ENCODE measurements at regions not wholly inside any gene's neighbourhood (a gene's known extent, or its start where the extent isn't known, plus 50 kb on each side); places are given as distances from the start of the nearest gene placed in this dataset.
"Not testable (repeated sequence)": the region's sequence is repeated elsewhere in the genome, so short reads cannot be mapped to it uniquely, and the experiment has no call there.

GRCh38 chr13:86357106-86357505, 557.9 kb upstream of the SLITRK6 start:
- Histone ChIP-seq H3K4me3 (no peak overlapping the region), H3K9me3 (no peaks in the 10 kb centered on the region), H3K4me1 (no peaks in the 10 kb centered on the region), H3K36me3 (no peaks in the 10 kb centered on the region), H3K27ac (no peak overlapping the region), H3K27me3 (no peaks in the 10 kb centered on the region)
- TF ChIP-seq EP300 (IDR thresholded peaks at IDR 0.05): no peak
- TF ChIP-seq POLR2A (IDR thresholded peaks at IDR 0.05): no peak
- TF ChIP-seq POLR2AphosphoS5 (IDR thresholded peaks at IDR 0.05): no peak
- TF ChIP-seq CTCF (IDR thresholded peaks at IDR 0.05): no peak
- WGBS, 2 donors: 73 to 79% methylated on average over 1 of the region's 1 CpG
- intact Hi-C loops (cut with DNase I): no loop called here
- DNase-seq: no peak

- H3K4me3 ChIP-seq; H3K9me3 ChIP-seq; H3K27ac ChIP-seq; DNase-seq; H3K36me3 ChIP-seq; intact Hi-C loops (cut with DNase I); H3K27me3 ChIP-seq; H3K4me1 ChIP-seq: not testable (repeated sequence)
- 91 to 94% methylated on average over 5 of the region's 5 CpGs for WGBS, 2 donors
These were observed 564.5 kb upstream of the SLITRK6 start for GRCh38 chr13:86363749-86364148.

GRCh38 chr13:86368924-86369323, 569.7 kb upstream of the SLITRK6 start:
- intact Hi-C loops (cut with DNase I): no loop called here
- Histone ChIP-seq H3K4me3 (no peak overlapping the region), H3K27me3 (no peaks in the 10 kb centered on the region), H3K36me3 (no peaks in the 10 kb centered on the region), H3K9me3 (no peaks in the 10 kb centered on the region), H3K4me1 (no peaks in the 10 kb centered on the region), H3K27ac (no peak overlapping the region)
- TF ChIP-seq CTCF (IDR thresholded peaks at IDR 0.05): no peak
- no peak for TF ChIP-seq EP300 (IDR thresholded peaks at IDR 0.05)
- TF ChIP-seq POLR2A (IDR thresholded peaks at IDR 0.05): no peak
- TF ChIP-seq POLR2AphosphoS5 (IDR thresholded peaks at IDR 0.05): no peak
- DNase-seq: no peak
- 89 to 92% methylated on average over 12 of the region's 12 CpGs for WGBS, 2 donors

- intact Hi-C loops (cut with DNase I): no loop called here
- no peaks in the 10 kb centered on the region for H3K9me3 ChIP-seq
- H3K27ac ChIP-seq: no peak overlapping the region
- WGBS, 2 donors: 47 to 71% methylated on average over 2 of the region's 2 CpGs
- H3K4me1 ChIP-seq: no peaks in the 10 kb centered on the region
- no peaks in the 10 kb centered on the region for H3K27me3 ChIP-seq
- TF ChIP-seq CTCF (IDR thresholded peaks at IDR 0.05): no peak
- no peaks in the 10 kb centered on the region for H3K36me3 ChIP-seq
- no peak overlapping the region for H3K4me3 ChIP-seq
- DNase-seq: no peak
These were observed 578.2 kb upstream of the SLITRK6 start for GRCh38 chr13:86377451-86377850.

- no peaks in the 10 kb centered on the region for H3K4me1 ChIP-seq
- intact Hi-C loops (cut with DNase I): no loop called here
- 61 to 70% methylated on average over 2 of the region's 2 CpGs for WGBS, 2 donors
- H3K9me3 ChIP-seq: no peaks in the 10 kb centered on the region
- H3K27me3 ChIP-seq: no peaks in the 10 kb centered on the region
- no peaks in the 10 kb centered on the region for H3K36me3 ChIP-seq
- H3K4me3 ChIP-seq: no peak overlapping the region
- TF ChIP-seq POLR2AphosphoS5 (IDR thresholded peaks at IDR 0.05) (no peak), EP300 (IDR thresholded peaks at IDR 0.05) (no peak), CTCF (IDR thresholded peaks at IDR 0.05) (no peak), POLR2A (IDR thresholded peaks at IDR 0.05) (no peak)
- DNase-seq: no peak
- no peak overlapping the region for H3K27ac ChIP-seq
These were observed 579.4 kb upstream of the SLITRK6 start for GRCh38 chr13:86378628-86379027.

All from sigmoid colon (tissue), 6 donors.